ENCODE measurements at regions not wholly inside any gene's neighbourhood (a gene's known extent, or its start where the extent isn't known, plus 50 kb on each side); places are given as distances from the start of the nearest gene placed in this dataset.

DNA sequence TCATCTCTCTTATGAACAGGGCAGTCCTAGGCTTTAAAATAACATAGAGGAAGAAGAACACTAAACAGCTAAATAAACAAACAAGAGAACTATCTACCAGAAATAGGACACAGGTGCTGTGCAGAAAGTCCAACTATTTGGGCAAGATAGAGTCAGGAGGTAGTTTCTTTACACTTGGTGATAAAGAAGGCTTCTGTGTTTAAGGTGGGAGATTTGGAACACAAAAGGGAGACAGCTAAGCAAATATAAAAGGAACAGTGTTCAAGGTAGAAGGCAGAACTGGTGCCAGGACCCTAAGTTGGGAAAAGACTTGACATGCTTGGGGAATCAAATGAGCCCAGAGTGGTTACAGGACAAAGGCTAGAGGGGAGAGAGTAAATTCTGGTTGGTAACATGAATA, 110.5 kb downstream of the MANEA start:
- Histone ChIP-seq H3K79me2 (ENCODE audit: control insufficient read depth, insufficient read depth, low read length) (no peaks in the 10 kb centered on the region), H3K9ac (ENCODE audit: control insufficient read depth, insufficient read depth, low read length) (no peak overlapping the region), H3K4me1 (ENCODE audit: control insufficient read depth, insufficient read depth, low read length) (no peaks in the 10 kb centered on the region), H4K20me1 (ENCODE audit: control insufficient read depth, insufficient read depth) (no peaks in the 10 kb centered on the region), H3K4me2 (ENCODE audit: control insufficient read depth, insufficient read depth) (no peak overlapping the region), H3K27me3 (replicated peaks in 1 of 2; ENCODE audit: control insufficient read depth in 2 of 2, insufficient read depth in 2 of 2, low read length in 1 of 2) (no peaks in the 10 kb centered on the region; a peak in 1 of 4 replicates), H2AFZ (ENCODE audit: control insufficient read depth, low read depth, low read length) (no peak overlapping the region), H3K36me3 (ENCODE audit: control insufficient read depth in 2 of 2, insufficient read depth in 2 of 2, low read length in 1 of 2) (no peaks in the 10 kb centered on the region), H3K9me3 (replicated peaks; ENCODE audit: control insufficient read depth, insufficient read depth, low read length) (no peaks in the 10 kb centered on the region), H3K27ac (ENCODE audit: control insufficient read depth, insufficient read depth) (no peak overlapping the region), H3K4me3 (no peak overlapping the region)
- FAIRE-seq (no peak), DNase-seq (ENCODE audit: low read depth, low spot score) (no peak), ATAC-seq (no peak)
- ChIA-PET POLR2A (no interaction called here), RAD21 (ENCODE audit: unreplicated experiment) (no interaction called here), CTCF (interaction anchor here (0.6 to 0.8 kb wide), 3 partner anchors 11 to 79 kb away, joined by 3 read pairs; no protein-coding TSS in a partner anchor), SMC1A (ENCODE audit: uncharacterized antibody, unreplicated experiment) (interaction anchor here (1.0 kb wide), 1 partner anchor 12 kb away, joined by 3 read pairs; no protein-coding TSS in a partner anchor)
- TF ChIP-seq HDAC6 (IDR thresholded peaks at IDR 0.05; ENCODE audit: unreplicated experiment) (no peak), HCFC1 (IDR thresholded peaks at IDR 0.05; ENCODE audit: low read length) (no peak), TAF1 (IDR thresholded peaks at IDR 0.05; ENCODE audit: borderline replicate concordance, low read depth, low read length) (no peak), EGR1 (IDR thresholded peaks at IDR 0.05; ENCODE audit: borderline replicate concordance in 1 of 2, low read depth in 2 of 2, low read length in 2 of 2) (no peak), SREBF2 (IDR thresholded peaks at IDR 0.05; ENCODE audit: low read length) (no peak), TARDBP (IDR thresholded peaks at IDR 0.05; ENCODE audit: borderline replicate concordance) (no peak), MTA2 (IDR thresholded peaks at IDR 0.05; ENCODE audit: low read depth) (no peak), MXI1 (IDR thresholded peaks at IDR 0.05; ENCODE audit: low read depth, low read length) (no peak), NFYB (IDR thresholded peaks at IDR 0.05; ENCODE audit: insufficient read depth, low read depth, low read length) (no peak), ZZZ3 (IDR thresholded peaks at IDR 0.05; ENCODE audit: control insufficient read depth, insufficient read length, low read depth) (no peak)
- TF ChIP-seq, protein P1, sequence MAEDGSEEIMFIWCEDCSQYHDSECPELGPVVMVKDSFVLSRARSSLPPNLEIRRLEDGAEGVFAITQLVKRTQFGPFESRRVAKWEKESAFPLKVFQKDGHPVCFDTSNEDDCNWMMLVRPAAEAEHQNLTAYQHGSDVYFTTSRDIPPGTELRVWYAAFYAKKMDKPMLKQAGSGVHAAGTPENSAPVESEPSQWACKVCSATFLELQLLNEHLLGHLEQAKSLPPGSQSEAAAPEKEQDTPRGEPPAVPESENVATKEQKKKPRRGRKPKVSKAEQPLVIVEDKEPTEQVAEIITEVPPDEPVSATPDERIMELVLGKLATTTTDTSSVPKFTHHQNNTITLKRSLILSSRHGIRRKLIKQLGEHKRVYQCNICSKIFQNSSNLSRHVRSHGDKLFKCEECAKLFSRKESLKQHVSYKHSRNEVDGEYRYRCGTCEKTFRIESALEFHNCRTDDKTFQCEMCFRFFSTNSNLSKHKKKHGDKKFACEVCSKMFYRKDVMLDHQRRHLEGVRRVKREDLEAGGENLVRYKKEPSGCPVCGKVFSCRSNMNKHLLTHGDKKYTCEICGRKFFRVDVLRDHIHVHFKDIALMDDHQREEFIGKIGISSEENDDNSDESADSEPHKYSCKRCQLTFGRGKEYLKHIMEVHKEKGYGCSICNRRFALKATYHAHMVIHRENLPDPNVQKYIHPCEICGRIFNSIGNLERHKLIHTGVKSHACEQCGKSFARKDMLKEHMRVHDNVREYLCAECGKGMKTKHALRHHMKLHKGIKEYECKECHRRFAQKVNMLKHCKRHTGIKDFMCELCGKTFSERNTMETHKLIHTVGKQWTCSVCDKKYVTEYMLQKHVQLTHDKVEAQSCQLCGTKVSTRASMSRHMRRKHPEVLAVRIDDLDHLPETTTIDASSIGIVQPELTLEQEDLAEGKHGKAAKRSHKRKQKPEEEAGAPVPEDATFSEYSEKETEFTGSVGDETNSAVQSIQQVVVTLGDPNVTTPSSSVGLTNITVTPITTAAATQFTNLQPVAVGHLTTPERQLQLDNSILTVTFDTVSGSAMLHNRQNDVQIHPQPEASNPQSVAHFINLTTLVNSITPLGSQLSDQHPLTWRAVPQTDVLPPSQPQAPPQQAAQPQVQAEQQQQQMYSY (CRISPR knock-in tag; IDR thresholded peaks at IDR 0.05): no peak
- BruUV-seq (replicated peaks): no TSS peak
- intact Hi-C loops (cut with micrococcal nuclease; ENCODE audit: unreplicated experiment) (no loop called here), in situ Hi-C loops (cut with MboI) (no loop called here)

Measured in GM12878 (cell line).